Stimulated activated CD4-positive, alpha-beta T cell treated with anti-CD3 and anti-CD28 coated beads, TNF-alpha, amount 100 ng/mL, for 1 hour (primary cell): ENCODE measurements at regions not wholly inside any gene's neighbourhood (a gene's known extent, or its start where the extent isn't known, plus 50 kb on each side); places are given as distances from the start of the nearest gene placed in this dataset.
"Not testable (repeated sequence)": the region's sequence is repeated elsewhere in the genome, so short reads cannot be mapped to it uniquely, and the experiment has no call there.

ENCODE experiments used
- DNase-seq, 3 donors: peaks; one replicate each; pipeline ENCODE4 v3.0.0-alpha.2; 2020; ENCODE audit warnings: low read depth in 3 of 3, low spot score in 1 of 3

DNA sequence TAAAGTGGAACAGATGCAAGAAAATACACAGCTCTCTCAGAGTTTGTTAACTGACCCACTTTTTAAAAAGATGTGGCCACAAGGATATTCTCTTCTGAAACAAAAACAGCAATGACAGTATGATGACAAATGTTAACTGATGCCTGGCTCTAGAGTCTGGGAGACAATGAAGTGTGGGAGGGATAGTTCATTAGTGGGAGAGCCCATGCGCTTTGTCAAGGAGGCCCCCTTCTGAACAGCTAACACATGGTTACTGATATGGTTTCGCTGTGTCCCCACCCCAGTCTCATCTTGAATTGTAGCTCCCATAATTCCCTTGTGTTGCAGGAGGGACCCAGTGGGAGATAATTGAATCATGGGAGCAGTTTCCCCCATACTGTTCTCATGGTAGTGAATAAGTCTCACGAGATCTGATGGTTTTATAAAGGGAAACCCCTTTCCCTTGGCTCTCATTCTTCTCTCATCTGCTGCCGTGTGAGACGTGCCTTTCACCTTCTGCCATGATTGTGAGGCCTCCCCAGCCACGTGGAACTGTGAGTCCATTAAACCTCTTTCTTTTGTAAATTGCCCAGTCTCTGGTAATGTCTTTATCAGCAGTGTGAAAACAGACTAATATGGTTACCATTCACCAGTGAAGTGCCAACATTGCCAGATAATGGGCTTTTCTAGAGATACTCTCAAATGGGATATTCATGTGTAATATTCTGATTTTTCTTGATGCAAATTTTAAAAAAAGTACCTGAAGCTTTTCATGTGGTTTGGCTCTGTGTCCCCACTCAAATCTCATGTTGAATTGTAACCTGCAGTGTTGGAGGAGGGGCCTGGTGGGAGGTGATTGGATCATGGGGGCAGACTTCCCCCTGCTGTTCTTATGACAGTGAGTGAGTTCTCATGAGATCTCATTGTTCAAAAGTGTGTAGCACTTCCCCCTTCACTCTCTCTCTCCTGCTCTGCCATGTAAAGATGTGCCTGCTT is 435.8 kb downstream of the SHISA9 start:
- DNase-seq, result not testable (repeated sequence)

DNA sequence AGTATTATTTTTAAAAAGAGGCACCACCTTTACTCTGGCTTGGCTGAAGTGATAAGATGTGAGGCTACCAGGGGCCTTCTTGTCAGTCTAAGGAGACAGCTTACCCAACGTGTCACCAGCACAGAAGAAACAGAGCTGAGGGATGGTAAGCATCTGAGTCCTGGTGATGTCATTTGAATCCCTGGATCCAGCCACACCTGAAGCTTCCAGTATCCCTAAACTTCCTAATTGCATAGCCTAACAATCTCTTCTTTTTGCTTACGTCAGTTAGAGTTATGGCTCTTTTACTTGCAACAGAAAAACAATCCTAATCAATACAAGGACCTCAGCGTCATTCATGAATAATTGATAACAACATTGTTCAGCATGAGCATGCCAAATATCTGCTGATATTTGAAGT is 436.6 kb downstream of the SHISA9 start:
- no peak for DNase-seq

DNA sequence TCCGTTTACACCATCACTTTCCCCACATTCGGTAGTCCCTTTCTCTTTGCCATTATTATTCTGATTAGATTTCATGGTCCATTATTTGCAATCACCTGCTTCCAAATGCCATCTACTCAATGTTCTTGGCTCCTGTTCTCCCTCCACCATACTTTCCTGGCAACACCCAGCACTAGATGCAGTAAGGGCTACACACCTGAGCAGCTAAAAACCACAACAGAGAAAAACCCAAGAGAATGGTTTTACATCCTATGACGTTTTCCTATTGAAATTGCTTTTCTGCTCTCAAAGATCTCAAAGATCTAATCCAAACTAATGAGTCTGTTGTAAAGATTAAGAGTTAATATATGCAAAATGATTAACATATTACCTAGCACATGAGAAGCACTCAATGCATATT is 441.3 kb downstream of the SHISA9 start:
- no peak for DNase-seq

DNA sequence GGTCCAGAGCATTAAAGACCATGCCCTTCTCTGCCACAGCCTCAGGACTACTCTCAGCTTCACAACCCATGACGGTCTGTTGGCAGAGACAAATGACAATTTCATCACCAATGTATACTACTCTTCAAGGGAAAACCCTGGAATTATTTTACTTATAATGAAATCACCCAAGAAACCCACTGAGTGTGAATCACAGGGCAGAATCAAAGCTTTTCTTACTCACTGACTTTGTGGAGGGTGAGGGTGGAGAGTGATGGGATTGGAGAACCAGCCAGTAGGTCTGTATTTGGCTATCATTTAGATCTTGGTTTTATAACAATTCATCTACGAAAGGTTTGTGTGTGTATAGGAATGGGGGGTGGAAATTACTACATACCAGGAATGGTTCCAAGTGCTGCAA is 442.6 kb downstream of the SHISA9 start:
- no peak for DNase-seq

- DNase-seq, result no peak
Observed at GRCh38 chr16:13348416-13348815, 447.0 kb downstream of the SHISA9 start.

DNA sequence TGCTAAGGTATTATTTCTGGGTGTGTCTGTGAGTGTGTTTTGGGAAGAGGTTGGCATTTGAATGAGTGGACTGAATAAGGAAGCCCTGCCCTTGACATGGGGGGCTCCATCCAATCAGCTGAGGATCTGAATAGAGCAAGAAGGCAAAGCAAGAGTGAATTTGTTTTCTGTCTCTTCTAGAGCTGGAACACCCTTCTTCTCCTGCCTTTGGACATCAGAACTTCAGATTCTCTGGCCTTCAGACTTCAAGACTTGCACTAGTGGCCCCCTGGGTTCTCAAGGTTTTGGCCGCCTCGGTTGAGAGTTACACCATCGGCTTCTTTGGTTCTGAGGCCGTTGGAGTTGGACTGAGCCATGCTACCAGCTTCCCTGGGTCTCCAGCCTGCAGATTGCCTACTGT is 448.6 kb downstream of the SHISA9 start:
- DNase-seq, result no peak

- no peak for DNase-seq
Observed at GRCh38 chr16:13351181-13351580, 449.8 kb downstream of the SHISA9 start.

DNA sequence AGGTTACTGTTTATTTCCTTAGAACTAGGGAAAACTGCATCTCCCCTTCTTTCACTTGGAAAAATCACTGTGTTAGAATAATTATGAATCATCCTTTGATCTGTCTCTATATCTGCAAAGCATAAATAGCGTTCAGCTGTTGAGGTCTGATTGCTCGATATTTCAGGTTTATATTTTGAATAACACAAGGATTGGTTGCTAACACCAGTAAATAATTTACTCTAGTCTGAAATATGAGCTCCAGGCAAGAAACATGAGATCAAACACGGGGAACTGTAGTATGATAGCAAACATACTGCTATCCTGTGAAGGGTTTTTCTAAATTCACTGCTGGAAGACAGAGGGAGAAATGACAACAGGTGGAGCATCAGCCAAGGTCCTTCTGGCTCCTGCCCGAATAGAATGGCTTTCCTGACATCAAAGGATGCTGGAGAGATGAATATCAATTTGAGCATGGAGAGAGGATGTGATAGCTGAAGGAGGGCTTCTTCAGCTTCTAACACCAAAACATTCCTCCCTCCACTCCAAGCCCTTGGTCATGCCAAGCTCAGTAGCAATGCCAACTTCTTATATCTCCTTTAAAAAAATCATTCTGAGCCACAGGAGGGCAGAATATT is 450.3 kb downstream of the SHISA9 start:
- DNase-seq, result no peak

DNA sequence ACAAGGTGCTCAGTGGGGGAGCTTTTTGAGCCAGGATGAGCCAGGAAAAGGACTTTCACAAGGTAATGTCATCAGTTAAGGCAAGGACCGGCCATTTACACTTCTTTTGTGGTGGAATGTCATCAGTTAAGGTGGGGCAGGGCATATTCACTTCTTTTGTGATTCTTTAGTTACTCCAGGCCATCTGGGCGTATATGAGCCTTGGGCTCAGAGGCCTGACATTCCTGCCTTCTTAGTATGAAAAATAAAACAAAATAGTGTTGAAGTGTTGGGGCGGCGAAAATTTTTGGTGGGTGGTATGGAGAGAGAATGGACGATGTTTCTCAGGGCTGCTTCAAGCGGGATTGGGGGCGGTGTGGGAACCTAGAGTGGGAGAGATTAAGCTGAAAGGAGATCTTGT is 451.4 kb downstream of the SHISA9 start:
- DNase-seq, result not testable (repeated sequence)

- not testable (repeated sequence) for DNase-seq
Observed at GRCh38 chr16:13357842-13358241, 456.4 kb downstream of the SHISA9 start.

- no peak for DNase-seq
Observed at GRCh38 chr16:13359835-13360234, 458.4 kb downstream of the SHISA9 start.

- DNase-seq, result no peak
Observed at GRCh38 chr16:13372421-13372820, 471.0 kb downstream of the SHISA9 start.

DNA sequence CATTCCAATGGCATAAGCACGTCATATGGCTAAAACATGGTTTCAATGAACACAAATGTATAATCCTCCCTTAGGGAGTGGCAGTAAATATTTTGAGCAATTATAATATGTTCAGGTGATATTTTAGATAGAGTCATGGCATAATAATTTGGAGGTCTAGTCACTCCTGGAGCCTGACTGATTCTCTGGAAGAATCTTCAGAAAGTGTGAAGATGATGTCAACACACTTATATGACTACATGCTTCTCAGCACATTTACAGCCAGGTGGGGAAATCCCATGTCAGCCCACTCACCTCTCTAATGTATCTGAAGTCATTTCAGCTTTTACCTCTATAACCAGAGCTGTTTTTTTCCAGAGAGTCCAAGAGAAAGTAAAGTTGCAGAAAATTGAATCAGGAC is 474.8 kb downstream of the SHISA9 start:
- no peak for DNase-seq

DNA sequence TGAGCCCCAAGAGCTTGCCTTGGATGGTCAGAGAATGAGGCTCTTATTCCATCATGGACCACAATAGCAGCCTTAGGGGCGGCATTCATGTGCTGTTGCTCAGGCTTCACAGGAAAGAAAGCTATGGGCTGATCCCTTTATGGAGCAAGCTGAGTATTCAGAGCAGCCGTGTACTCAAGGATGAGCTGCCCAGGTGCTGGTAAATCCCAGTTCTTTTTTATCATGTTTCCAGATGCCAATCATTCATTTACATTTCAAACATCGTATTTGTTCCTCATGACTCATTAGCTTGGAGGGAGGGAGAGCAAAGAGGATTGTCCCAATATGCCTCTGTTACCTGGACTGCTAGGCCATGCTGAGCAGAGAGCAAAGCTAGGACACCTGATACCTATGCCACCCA is 475.7 kb downstream of the SHISA9 start:
- no peak for DNase-seq

GRCh38 chr16:13378151-13378550 is 476.8 kb downstream of the SHISA9 start:
- DNase-seq, result no peak

GRCh38 chr16:13379266-13379665 is 477.9 kb downstream of the SHISA9 start:
- DNase-seq, result no peak

DNA sequence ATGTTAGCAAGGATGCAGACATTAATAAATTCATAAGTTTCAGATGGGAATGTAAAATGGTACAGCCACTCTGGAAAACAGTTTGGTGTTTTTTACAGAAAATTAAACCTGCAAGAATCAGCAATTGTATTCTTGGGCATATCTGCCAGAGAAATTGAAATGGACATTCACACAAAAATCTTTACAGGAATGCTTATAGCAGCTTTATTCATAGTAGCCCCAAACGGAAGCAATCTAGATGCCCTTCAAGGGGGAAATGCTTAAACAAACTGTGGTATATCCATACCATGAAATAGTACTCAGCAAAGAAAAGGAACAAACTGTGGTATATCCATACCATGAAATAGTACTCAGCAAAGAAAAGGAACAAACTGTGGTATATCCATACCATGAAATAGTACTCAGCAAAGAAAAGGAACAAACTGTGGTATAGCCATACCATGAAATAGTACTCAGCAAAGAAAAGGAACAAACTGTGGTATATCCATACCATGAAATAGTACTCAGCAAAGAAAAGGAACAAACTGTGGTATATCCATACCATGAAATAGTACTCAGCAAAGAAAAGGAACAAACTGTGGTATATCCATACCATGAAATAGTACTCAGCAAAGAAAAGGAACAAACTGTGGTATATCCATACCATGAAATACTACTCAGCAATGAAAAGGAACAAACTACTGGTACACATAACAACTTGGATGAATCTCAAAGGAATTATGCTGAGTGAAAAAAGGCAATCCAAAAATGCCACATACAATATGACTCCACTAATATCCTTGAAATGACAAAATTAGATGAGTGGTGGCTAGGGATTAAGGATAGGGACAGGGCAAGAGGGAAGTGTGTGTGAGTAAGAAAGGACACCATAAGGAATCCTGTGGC is 484.0 kb downstream of the SHISA9 start:
- DNase-seq, result not testable (repeated sequence)

- DNase-seq, result no peak
Observed at GRCh38 chr16:13390093-13390985, 488.9 kb downstream of the SHISA9 start.

DNA sequence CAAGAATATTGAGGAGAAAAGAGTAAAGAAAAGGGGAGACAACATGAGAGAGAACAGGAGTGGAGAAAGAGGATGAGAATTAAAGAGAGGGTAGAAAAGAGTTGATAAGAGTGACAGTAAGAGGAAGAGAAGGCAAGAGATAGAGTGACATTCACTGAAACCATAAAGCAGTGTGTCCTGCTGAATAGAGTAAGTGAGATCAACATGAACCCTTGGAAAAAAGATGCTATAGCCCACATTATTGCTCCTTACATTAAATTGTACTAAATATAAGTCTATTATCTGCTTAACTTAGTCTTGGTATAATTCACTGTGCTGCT is 489.5 kb downstream of the SHISA9 start:
- DNase-seq, result no peak

GRCh38 chr16:13391337-13391736 is 489.9 kb downstream of the SHISA9 start:
- no peak for DNase-seq

- DNase-seq, result no peak
Observed at GRCh38 chr16:13392341-13392740, 490.9 kb downstream of the SHISA9 start.
